Keratinocyte (primary cell): ENCODE measurements at regions not wholly inside any gene's neighbourhood (a gene's known extent, or its start where the extent isn't known, plus 50 kb on each side); places are given as distances from the start of the nearest gene placed in this dataset.
"Not testable (repeated sequence)": the region's sequence is repeated elsewhere in the genome, so short reads cannot be mapped to it uniquely, and the experiment has no call there.

ENCODE experiments used
- DNase-seq: peaks from one replicate; pipeline ENCODE4 v3.0.0-alpha.2; 2011; ENCODE audit warnings: low read depth, missing footprints, low spot score
- FAIRE-seq: peaks from 2 replicates; lab custom pipeline; 2011; peaks lifted over from hg19 to GRCh38; lab: Jason Lieb, UNC
- H2AFZ ChIP-seq: 2 replicates; pipeline ENCODE4 v1.6.0; 2012; ENCODE audit warnings: low read length, control low read depth, inconsistent platforms; ENCODE audit not compliant: control insufficient read depth
- H3K27ac ChIP-seq: 2 replicates; pipeline ENCODE4 v1.5.1; 2011; ENCODE audit warnings: low read length; ENCODE audit not compliant: control insufficient read depth, insufficient read depth
- H3K27me3 ChIP-seq: 3 replicates; pipeline ENCODE4 v1.6.0; 2011; ENCODE audit warnings: low read length; ENCODE audit not compliant: control insufficient read depth, insufficient read depth; ENCODE audit errors: extremely low read depth
- H3K36me3 ChIP-seq, 2 experiments: 2 replicates in 1 of 2; 3 replicates in 1 of 2; pipeline ENCODE4 v1.5.1; 2011; ENCODE audit warnings: low read length in 2 of 2, mild to moderate bottlenecking in 1 of 2; ENCODE audit not compliant: control insufficient read depth in 2 of 2, insufficient read depth in 2 of 2; ENCODE audit errors: extremely low read depth in 1 of 2
- H3K4me1 ChIP-seq: 3 replicates; pipeline ENCODE4 v1.5.1; 2011; ENCODE audit warnings: low read length; ENCODE audit not compliant: control insufficient read depth, insufficient read depth; ENCODE audit errors: extremely low read depth
- H3K4me2 ChIP-seq: 3 replicates; pipeline ENCODE4 v1.6.0; 2011; ENCODE audit warnings: low read depth, low read length; ENCODE audit not compliant: control insufficient read depth, insufficient read depth; ENCODE audit errors: extremely low read depth
- H3K4me3 ChIP-seq, 3 experiments: fragments of 200-600 bp in 1 of 3; sonication (generic) in 1 of 3; 2 replicates in 2 of 3; 3 replicates in 1 of 3; pipeline ENCODE4 v1.5.1; 2011 to 2016; ENCODE audit warnings: low read length in 3 of 3, mild to moderate bottlenecking in 3 of 3, control low read depth in 2 of 3, inconsistent platforms in 1 of 3, low read depth in 1 of 3, mixed read lengths in 1 of 3, mixed run types in 1 of 3, moderate library complexity in 1 of 3; ENCODE audit not compliant: control insufficient read depth in 2 of 3, insufficient read depth in 2 of 3; ENCODE audit errors: extremely low read depth in 1 of 3
- H3K79me2 ChIP-seq: 2 replicates; pipeline ENCODE4 v1.6.0; 2012; ENCODE audit warnings: low read length; ENCODE audit not compliant: control insufficient read depth, insufficient read depth
- H3K9ac ChIP-seq: 3 replicates; pipeline ENCODE4 v1.6.0; 2011; ENCODE audit warnings: low read length; ENCODE audit not compliant: control insufficient read depth, insufficient read depth; ENCODE audit errors: extremely low read depth
- H3K9me1 ChIP-seq: 3 replicates; pipeline ENCODE4 v1.6.0; 2011; ENCODE audit warnings: low read length; ENCODE audit not compliant: control insufficient read depth, insufficient read depth; ENCODE audit errors: extremely low read depth
- H3K9me3 ChIP-seq: 2 replicates; pipeline ENCODE4 v1.5.1; 2012; ENCODE audit warnings: low read depth, low read length; ENCODE audit not compliant: control insufficient read depth
- H4K20me1 ChIP-seq: 3 replicates; pipeline ENCODE4 v1.6.0; 2011; ENCODE audit warnings: low read length; ENCODE audit not compliant: control insufficient read depth, insufficient read depth; ENCODE audit errors: extremely low read depth
- CTCF ChIP-seq, 3 experiments: IDR thresholded peaks in 1 of 3; conservative IDR thresholded peaks in 1 of 3; optimal IDR thresholded peaks in 1 of 3; 2 replicates in 2 of 3; 3 replicates in 1 of 3; pipeline versions ENCODE3 to v1.5.1; 2011; ENCODE audit warnings: low read length in 3 of 3, mild to moderate bottlenecking in 3 of 3, moderate library complexity in 2 of 3, control low read depth in 1 of 3, inconsistent platforms in 1 of 3; ENCODE audit not compliant: insufficient read depth in 2 of 3; ENCODE audit errors: extremely low read depth in 1 of 3
- EZH2 ChIP-seq: IDR thresholded peaks from one replicate; pipeline ENCODE4 v1.6.1; 2012; ENCODE audit warnings: inconsistent platforms, mild to moderate bottlenecking, low read length, moderate library complexity
- dilution Hi-C: fragments of 300-500 bp; cut with MboI; formaldehyde crosslinking; loops from one replicate; pipeline ENCODE4 v1.7.0; 2020; ENCODE audit warnings: low sequenced_read_pairs; ENCODE audit not compliant: extremely low pct_ligation_motif_present

GRCh38 chr2:138071042-138071719, 106.9 kb downstream of the HNMT start:
- H3K9ac ChIP-seq, H3K27me3 ChIP-seq, H3K9me3 ChIP-seq, dilution Hi-C loops, H3K9me1 ChIP-seq, H3K79me2 ChIP-seq, DNase-seq, H4K20me1 ChIP-seq, H3K36me3 ChIP-seq: not testable (repeated sequence)
- peak overlapping the region in 1 of 3 experiments; percentile 43 for H3K4me3 ChIP-seq
- peak overlapping the region; percentile 27 for H2AFZ ChIP-seq
- peaks cover 24% of the 10 kb centered on the region for H3K4me1 ChIP-seq
- FAIRE-seq = peak; percentile 56
- H3K4me2 ChIP-seq = peak overlapping the region; percentile 69
- H3K27ac ChIP-seq = peak overlapping the region; percentile 50

GRCh38 chr2:138071720-138072719, 107.7 kb downstream of the HNMT start:
- TF ChIP-seq CTCF (optimal IDR thresholded peaks at IDR 0.05 in 1 of 3, IDR thresholded peaks at IDR 0.05 in 1 of 3, conservative IDR thresholded peaks at IDR 0.05 in 1 of 3; ENCODE audit: extremely low read depth in 1 of 3, insufficient read depth in 2 of 3, low read length in 3 of 3) (no peak), EZH2 (no peak)
- Histone ChIP-seq H2AFZ (no peak overlapping the region), H3K79me2 (no peaks in the 10 kb centered on the region), H3K4me1 (peaks cover 24% of the 10 kb centered on the region), H3K36me3 (no peaks in the 10 kb centered on the region), H3K9me3 (no peaks in the 10 kb centered on the region), H3K4me3 (peak overlapping the region in 1 of 3 experiments; percentile 43), H4K20me1 (no peaks in the 10 kb centered on the region), H3K27me3 (no peaks in the 10 kb centered on the region), H3K4me2 (peak overlapping the region; percentile 69), H3K27ac (peak overlapping the region; percentile 50), H3K9me1 (no peaks in the 10 kb centered on the region), H3K9ac (peak overlapping the region; percentile 17)
- dilution Hi-C loops = no loop called here
- FAIRE-seq (peak; percentile 100), DNase-seq (peak; percentile 97)
